HG02885 (cell line): ENCODE measurements at regions not wholly inside any gene's neighbourhood (a gene's known extent, or its start where the extent isn't known, plus 50 kb on each side); places are given as distances from the start of the nearest gene placed in this dataset.

Source experiments
- ATAC-seq: cut with Tn5 transposase; IDR thresholded peaks from one replicate; pipeline ENCODE4 v1.9.1; 2021; ENCODE audit warnings: mild to moderate bottlenecking; ENCODE audit not compliant: unreplicated experiment, poor library complexity

DNA sequence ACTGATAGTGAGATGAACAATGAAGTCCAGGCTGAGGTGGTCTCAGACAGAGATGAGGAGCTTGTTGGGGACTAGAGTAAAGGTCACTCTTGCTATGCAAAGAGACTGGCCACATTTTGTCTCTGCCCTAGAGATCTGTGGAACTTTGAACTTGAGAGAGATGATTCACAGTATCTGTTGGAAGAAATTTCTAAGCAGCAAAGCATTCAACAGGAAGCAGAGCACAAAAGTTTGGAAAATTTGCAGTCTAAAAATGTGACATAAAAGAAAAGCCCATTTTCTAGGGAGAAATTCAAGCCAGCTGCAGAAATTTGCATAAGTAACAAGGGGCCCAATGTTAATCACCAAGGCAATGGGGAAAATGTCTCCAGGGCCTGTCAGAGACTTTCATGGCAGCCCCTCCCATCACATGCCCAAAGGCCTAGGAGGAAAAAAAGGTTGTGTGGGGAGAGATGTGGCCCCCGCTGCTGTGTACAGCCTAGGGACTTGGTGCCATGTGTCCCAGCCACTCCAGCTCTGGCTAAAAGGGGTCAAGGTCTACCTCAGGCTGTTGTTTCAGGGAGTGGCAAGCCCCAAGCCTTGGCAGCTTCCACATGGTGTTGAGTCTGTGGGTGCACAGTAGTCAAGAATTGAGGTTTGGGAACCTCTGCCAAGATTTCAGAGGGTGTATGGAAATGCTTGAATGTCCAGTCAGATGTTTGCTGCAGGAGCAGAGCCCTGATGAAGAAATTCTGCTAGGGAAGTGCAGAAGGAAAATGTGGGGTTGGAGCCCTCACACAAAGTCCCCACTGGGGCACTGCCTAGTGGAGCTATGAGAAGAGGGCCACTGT lies 262.8 kb downstream of the DKK2 start:
- ATAC-seq = no peak

DNA sequence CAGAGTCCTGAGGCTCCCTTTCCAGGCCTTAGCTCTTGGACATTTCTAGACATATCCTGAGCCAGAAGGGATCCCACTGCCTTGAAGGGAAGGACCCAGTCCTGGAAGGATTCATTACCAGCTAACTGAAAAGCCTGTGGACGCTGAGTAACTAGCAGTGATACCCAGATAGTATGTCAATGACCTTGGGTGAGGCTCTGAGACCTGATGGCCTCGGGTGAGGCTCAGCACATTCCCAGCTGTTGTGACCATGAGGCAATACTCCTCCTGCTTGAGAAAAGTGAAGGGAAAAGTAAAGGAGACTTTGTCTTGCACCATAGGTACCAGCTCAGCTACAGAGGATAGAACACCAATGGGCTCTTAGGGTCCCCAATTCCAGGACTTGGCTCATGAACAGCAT lies 268.1 kb downstream of the DKK2 start:
- ATAC-seq = no peak

DNA sequence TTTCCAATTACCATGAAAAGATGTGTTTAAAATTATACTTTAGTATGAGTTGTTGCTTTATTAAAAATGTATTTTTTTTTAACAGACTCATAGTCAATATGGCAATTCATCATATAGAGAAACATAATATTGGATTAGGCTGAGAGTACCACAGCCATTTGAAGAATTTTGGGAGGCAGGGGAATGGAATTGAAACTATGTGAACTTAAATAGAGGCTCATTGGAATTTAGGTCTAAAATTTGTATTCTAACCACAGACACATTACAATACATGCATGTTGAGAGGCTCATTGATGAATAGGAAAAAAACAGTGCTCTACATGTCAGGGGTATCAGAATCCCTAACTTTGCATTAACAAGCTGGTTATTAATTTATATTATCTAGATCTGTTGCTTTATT lies 269.6 kb downstream of the DKK2 start:
- ATAC-seq = no peak

DNA sequence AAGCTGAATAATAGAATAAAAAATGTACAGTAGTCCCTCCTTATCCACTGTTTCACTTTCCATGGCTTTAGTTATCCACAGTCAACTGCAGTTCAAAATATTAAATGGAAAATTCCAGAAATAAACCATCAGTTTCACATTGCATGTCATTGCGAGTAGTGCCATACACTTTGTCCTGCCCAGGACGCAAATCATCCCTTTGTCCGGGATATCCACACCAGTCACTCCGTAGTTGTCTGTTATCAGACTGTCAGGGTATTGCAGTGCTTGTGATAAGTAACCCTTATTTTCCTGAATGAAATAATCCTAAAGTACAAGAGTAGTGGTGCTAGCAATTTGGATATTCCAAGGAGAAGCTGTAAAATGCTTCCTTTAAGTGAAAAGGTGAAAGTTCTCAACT lies 271.3 kb downstream of the DKK2 start:
- ATAC-seq = no peak

DNA sequence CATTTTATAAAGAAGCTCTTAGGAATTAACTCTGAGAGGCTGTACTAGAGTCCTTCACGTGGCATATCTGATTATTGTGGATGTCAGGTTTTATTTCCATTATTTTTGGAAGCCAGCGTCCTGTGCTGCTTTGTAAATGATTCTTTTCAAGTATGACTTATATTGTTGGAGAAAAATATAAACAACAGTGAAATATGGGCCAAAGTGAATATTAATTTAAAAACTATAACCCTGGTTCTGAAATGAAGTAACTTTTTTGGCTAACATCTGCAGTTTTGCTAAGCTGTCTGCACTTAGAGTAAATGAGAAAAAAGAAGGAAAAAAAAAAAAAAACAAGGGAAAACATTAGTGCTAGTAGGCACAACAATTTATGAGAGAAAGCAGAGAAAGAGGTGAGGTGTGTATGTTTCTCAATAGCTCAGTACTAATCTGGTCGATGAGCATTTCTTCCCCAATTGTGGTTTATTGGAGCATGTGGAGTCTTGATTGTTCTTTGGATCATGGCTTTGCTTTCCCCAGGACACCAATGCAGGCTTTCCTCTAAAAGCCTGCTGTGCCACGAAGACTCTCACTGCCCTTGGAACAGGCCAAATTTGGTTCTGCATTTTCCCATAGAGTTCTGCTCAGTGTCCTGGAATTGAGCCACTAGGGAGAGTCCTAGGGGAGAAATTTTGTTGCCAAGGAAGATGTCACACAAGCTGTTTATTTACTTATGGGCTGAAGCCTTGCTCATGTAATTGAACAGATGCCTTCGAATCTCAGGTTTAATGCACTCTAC lies 273.3 kb downstream of the DKK2 start:
- no peak for ATAC-seq

DNA sequence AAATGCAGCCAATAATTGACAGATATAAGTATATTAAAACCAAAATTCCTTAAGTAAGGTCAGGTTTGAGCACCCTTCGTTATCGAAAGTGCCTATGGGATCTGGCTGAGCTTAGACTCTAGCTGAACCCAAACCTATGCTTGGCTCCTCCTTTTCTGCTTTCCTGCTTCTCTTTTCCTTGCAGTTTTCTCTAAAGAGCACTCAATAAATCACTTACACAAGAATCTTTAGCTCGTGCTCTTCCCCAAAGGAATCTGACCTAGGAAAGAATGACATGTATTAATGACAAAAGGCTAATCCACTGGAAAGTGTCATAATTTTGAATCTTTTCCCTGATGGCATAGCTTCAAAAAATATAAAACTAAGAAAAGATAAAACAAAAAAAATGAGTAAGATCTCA lies 282.7 kb downstream of the DKK2 start:
- ATAC-seq = no peak

DNA sequence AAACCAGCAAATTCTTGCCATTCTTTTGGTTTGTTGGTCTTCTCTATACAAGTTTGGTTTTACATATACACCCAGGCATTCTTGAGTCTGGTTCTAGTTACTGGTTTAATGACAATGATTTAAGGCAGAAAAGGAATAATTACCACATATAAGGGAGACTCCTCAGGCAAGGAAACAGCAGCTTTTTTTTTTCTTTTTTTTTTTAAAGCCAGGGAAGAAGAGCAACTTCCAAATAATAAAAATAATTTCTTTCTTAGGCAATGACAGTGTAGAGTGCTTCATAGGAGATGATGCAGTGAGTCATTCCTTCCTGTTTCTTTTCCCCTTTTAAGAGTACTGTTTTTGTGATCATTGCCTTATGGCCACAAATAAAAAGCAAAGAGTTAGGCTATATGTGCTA lies 289.7 kb downstream of the DKK2 start:
- no peak for ATAC-seq

DNA sequence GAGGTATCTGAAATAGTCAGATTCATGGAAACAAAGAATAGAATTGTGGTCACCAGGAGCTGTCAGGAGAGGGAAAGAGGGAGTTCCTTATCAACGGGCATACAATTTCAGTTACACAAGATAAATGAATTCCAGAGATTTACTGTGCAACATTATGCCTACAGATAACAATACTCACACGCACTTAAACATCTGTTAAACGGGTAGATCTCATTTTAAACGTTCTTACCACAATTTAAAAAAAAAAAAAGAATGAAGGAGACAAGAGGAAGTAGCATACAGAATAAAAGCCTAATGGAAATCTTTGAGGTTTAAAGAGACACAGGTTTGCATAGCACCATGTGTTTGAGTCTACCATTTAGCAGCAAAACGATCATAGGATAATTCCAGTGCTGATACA lies 298.0 kb downstream of the DKK2 start:
- no peak for ATAC-seq

DNA sequence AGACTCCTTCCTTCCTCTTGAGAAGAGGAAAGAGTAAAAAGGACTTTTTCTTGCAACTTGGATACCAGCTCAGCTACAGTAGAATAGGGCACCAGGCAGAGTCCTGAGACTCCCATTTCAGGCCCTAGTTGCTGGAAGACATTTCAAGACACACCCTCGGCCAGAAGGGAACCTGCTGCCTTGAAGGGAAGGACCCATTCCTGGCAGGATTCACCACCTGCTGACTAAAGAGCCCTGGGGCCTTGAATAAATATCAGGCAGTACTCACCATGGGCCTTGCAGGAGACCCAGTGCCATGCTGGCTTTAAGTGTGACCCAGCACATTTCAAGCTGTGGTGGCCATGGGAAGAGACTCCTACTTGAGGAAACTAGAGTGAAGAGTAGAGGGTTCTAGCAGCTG lies 317.6 kb downstream of the DKK2 start:
- ATAC-seq = no peak

DNA sequence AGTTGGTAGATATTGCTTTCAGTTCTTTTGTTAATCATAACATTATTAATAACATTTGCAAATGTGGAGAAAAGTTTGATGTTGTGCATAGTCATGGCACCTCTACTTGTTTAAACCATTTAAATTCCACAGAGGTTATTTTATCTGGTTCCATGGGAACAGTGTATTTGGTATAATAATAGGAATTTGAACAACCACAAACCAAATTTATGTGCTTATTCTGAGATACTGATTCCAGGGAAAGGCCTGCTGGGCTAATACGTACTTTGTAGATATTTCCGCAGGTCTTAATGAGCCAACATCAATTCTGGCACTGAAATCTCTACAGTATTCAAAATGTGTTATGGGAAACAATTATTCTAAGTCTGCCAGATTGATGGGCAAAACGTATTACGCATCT lies 319.0 kb downstream of the DKK2 start:
- ATAC-seq = no peak

DNA sequence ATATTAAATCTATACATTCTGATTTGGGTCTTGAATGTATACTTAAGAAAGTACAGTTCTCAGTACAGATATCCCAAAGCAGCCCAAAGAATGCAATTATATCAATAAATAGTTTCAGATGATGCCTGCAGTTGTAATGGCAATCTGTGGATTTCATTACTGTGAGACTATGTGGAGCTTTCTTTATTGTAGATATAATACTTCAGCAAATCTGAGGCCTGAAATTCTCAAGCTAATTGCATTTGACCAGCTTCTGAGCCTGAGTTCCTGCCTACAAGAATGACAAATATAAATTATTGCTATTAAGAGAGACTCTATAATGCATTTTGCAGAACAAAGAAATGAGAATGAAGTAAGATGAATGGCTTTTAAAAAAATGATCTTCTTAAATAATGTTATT lies 320.3 kb downstream of the DKK2 start:
- ATAC-seq = no peak

DNA sequence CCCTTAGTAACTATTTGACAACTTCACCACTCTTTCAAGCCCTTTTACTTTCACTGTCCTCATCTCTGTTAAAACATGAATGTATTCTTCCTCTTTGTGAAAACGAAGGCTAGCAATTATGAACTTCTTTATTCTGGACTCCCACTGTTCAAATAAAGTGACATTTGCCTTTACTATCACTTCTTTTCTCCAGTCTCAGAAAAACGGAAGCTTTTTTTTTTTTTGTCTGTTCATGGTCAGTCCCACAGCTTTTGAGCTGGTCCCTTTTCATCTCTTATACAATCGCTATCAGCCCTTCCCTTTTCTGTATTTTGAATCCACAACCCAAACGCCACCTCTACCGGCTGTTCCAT lies 327.7 kb downstream of the DKK2 start:
- no peak for ATAC-seq

DNA sequence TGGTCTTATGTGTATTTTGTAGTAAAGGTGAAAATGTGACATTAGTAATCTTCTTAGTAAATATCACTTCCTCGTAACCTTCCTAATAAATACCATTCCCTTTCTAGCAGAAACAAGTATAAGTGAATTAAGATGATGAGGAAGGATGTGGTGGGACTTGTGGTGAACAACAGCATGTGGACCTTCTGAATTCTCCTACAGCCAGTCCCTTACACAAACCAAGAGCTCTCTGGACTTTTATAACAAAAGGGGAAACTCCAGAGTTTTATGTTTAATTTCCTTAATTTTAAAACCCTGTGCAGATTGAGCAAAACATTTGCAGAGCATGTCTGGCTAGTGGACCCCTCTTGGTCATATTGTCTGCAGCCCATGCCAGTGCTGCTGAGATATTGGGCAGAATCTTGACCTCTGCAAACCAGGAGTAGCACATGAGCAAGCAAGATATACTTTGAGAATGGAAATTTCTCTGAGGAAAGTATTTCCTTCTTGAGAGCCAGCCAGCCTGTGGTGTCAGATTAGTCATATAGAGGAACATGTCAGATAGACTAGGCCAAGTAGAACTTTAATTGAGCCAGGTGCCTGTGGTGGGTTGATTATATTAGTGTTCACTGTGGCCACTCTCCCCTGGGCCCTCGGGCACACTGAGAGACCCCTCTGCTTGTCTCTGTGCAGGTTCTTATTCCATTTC lies 328.2 kb downstream of the DKK2 start:
- no peak for ATAC-seq

DNA sequence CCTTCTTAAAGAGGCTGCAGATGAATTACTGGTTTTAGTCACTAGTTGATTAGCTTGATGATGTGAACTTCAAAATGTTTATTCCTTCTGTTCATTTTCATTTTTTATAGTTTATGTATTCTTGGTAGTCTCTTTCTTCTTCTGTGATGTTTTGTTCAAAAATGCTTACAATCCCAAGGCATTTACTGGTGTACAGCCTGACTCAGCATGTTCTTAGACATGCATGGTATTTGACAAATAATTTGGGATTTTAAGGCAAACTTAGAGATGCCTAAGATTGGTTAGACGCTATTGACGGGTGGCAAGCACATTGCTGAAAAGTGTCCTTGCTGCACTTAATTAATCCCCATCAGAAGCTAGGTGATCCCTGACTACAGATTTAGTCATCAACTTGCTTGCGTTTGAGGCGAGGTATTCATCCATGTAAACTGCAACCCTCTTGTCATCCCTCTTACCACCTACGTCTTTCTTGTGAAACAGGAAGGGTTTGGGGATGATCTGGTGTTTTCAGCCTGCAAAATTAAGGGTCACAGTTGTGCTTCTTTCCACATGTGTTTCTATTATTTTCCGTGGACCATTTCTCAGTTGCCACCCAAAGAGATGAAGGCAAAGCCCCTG lies 331.8 kb downstream of the DKK2 start:
- ATAC-seq = no peak

DNA sequence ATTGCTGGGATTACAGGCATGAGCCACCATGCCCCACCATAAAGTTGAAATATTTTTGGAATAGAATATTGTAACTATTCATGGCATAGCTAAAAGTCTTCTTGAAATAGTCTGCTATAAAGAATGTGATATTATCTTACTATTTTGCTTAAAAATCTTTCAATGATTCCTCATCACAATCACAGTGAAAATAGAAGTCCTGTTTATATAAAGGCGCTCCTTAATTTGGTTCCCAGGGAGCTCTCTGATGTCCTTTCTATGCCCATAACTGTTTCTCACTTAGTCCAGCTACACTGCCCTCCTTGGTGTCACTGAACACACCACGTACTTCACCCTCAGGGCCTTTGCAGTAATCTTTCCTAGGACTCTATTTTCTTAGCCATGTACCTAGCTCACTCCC lies 331.7 kb upstream of the GIMD1 start:
- no peak for ATAC-seq

DNA sequence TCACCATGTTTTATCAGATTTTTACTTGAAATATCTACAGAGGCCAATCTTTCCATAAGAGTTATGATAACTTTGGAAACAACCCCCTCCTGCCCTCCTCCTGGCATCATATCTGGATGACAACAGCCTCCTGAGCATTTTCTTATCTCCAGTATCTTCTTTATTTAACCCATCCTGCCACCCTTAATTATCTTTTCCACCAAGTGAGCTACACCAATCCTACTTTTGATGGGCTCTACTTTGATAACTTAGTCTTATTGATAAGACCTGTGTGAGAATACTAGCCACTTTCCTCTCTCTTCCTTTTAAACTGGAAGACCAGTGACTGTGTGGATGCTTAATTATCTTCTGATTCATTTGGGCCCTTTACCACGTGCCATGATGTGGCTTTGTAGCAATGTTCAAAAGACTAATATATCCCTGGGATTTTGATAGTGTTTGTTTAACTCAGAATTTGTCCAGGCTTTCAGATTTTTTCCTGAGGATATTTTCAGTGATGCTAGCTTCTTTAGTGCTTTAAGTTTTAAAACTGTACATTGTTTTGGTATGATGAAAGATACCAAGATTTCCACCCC lies 330.1 kb upstream of the GIMD1 start:
- no peak for ATAC-seq

DNA sequence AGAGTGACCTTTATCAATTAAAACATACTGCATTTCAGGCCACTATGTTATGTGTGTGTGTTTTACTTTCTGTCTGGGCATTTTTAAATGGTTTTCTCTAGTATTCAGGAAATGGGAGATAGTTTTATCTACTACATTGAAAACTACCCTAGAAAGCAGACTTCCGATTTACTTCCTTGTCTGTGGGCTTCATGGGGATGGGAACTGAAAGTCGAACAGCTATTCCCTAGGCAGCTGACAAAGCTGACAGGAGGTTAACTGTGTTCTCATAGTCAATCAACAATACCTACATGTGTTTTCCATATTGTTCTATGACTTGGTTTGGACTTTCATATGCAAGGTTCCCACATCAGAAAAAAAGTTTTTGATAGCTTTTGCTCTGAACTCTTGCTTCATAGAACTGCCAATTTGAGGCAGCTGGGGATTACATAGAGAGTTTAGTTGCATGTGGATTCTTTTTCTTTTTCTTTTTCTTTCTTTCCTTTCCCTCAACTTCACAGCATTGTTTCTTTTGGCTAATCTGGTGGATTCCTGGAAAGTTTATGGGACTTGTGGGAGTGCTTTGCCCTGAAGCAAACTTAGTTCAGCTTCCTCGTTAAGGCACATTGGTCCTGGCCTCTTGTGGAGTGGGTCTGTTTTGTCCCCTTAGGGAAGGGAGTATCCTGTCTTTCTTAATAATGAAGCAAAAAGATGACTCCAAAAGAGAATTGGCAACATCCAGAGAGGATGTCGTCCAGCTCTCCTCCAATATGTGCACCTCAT lies 327.1 kb upstream of the GIMD1 start:
- no peak for ATAC-seq

DNA sequence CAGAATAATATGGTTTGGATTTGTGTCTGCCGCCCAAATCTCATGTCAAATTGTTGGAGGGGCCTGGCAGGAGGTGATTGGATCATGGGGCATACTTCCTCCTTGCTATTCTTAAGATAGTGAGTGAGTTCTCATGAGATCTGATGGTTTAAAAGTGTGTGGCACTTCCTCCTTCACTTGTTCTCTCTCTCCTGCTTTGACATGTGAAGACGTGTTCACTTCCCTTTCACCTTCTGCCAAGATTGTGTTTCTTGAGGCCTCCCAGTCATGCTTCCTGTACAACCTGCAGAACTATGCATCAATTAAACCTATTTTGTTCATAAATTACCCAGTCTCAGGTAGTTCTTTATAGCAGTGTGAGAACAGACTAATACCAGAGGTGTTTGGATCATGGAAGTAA lies 325.7 kb upstream of the GIMD1 start:
- no peak for ATAC-seq

DNA sequence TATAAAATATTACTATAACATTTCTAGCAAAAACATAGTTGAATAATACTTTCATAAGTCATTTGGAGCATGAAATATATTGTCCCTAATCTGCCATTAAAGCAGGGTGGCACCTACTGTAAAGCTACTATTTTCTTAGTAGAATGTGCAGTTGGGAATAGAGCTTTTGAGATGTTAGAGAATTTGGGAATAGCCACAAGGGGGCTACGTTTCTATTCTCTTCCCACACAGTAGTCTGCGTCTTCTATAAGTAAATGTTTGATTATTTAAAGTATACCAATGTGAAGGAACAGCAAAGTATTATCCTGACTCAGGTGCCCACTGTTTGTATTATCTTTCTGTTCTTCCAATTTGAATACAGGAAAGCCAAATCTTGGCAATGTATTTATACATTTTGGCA lies 323.2 kb upstream of the GIMD1 start:
- no peak for ATAC-seq

DNA sequence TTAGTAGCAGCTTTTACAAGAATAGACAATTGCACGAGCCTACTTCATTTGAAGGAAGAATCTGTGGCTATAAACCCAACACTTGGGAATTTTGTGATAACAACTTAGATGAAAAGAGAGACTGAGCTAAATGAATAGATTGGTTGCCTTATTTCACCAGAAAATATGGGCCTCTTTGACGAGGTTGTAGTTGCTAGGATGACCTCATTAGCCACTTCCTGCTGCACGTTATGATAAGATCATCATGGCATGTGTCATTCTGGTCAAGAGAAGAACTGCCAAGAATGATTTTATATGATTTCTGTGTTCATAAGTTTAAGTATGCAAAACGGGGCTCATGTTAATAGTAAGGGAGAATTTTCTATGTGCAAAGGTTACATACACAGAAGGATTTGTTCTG lies 321.9 kb upstream of the GIMD1 start:
- ATAC-seq = no peak
